ENCODE measurements at regions not wholly inside any gene's neighbourhood (a gene's known extent, or its start where the extent isn't known, plus 50 kb on each side); places are given as distances from the start of the nearest gene placed in this dataset.

GRCh38 chr11:129324533-129325175 lies 51.0 kb upstream of the BARX2 start:
- DNase-seq: no peak

DNA sequence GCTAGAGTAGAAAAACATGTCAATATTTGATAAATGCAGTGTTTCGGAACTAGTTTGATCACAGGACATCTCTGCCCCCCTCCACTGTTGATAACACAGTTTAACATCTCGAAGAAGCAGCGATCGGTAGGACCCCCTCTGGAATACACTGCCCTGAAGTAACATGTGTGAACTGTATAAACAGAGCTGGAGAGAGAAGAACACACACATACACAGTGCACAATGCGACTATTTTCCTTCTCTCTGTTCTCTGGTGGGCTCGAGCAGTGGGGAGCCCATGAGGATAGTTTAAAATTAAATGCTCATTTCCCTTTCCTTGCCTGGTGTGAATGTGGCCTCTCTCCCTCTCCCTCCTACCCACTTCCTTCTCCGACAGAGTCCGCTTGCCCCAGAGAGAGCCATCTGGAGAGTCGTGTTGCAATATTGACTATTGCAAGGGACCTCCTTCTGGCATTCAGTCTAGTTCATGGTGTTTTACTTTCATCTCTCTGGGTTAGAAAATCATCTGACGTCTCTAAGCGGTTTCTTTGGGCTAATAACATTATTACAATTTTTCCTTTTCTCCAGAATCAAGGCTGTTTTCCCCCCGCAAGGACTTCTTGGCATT lies 51.6 kb upstream of the BARX2 start:
- no peak for DNase-seq

GRCh38 chr11:129322941-129323340 lies 52.7 kb upstream of the BARX2 start:
- no peak for DNase-seq

DNA sequence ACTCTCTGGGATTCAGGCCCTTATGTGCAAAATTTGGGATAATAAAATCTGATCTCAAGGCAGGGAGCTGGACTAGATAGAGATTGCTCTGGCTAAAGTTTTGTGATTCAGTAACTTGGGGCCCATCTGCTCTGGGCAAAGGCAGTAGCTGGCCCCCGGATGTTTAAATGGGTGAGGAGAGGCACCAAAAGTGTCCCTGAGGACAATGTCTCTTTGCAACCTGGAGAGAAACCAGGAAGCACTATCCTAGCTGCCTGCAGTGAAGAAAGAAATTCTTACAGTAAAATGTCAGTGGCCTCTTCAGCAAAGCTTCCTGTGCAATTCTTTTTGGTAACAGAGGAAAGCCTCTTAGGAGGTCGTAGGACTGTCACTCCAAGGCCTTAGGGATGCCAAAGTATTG lies 54.6 kb upstream of the BARX2 start:
- DNase-seq: no peak

DNA sequence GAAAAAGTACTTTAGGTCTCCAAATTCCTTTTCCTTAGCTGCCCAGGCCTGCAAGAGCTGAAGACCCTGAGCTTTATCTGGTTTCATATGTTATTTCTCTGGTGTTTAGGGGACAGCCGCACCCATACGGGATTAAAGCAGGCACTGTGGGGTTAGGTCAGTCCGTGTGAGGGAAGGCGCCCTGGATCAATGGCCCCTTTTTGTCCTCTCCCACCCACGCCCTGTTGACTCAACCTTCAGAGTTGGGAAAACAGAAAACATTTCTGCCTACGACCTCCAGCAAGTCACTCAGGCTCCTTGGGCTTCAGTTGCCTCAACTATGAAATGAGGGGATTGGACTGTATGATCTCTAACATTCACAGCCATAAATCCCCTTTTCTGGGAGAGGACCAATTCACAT lies 55.2 kb upstream of the BARX2 start:
- no peak for DNase-seq

DNA sequence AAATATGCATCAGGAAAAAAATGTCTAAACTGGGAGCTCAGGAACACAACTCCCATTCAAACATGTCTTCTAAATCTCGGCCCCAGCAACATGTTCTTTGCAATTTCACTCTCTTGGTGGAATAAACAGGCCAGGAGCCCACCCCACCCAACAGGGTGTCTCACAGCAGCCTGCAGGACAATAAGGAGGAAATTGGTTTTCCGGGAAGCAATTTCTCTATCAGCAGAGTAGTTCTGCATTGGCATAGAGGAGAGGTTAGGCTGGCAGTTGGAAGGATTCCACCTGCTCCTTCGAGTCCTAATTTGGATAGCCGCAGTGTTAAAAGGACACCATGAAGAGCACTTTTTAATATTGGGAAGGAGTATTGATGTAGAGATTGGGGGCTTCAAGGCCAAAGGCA lies 55.9 kb upstream of the BARX2 start:
- no peak for DNase-seq

GRCh38 chr11:129319201-129319600 lies 56.4 kb upstream of the BARX2 start:
- no peak for DNase-seq

DNA sequence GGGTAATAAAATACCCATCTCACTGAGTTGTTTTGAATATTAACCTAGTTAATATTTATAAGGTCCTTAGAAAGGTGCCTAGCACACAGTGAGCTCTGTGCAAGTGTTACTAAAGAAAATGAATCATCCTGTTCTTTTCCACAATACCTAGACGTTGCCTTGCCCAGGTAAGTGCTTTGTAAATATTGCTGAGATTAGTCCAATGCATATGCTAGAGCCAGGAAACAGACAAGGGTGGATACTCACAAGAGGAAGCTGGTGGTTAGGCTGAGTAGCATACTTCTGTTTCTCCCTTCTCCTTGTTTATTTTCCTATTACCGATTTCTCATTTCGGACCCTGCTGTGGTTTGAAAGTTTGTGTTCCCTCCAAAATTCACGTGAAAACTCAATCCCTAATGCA lies 58.1 kb upstream of the BARX2 start:
- DNase-seq: no peak

DNA sequence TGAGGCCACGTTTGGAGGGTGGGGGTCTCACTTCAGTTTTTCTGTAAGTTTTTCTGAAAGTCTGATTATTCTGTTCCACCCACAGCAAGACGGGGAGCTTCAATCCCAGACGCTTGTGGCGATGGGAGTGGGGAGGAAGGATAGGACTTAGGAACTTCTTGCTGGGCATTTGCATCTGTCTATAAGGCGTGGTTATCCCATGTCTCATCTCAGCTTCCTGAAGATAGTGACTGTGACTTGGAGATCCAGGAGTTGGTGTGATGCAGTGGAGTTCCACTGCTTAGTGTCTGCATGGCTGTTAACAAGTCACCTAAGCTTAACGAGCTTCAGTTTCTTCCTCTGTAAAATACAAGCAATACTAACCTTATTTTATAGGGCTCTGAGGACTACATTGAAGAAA lies 58.9 kb upstream of the BARX2 start:
- DNase-seq: no peak

- DNase-seq: no peak
Measured at GRCh38 chr11:129315781-129316579, 59.7 kb upstream of the BARX2 start.

DNA sequence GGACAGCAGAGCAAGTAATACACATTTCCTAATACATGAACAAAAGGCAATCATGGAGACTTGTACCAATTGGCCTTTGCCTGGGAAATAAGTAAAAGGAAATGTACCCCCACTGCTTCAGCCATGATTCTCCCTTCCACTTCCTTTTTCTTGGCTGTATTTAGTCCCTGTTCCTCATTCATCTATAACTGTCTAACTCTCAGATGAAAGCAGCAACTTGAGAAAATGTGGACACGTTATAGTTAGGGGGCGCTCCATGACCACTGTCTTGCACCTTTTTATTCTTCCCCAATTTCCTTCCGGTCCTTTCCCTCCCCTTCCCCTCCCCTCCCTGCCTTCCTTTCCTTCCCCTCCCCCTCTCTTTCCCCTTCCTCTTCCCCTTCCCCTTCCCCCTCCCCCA lies 61.3 kb upstream of the BARX2 start:
- no peak for DNase-seq

DNA sequence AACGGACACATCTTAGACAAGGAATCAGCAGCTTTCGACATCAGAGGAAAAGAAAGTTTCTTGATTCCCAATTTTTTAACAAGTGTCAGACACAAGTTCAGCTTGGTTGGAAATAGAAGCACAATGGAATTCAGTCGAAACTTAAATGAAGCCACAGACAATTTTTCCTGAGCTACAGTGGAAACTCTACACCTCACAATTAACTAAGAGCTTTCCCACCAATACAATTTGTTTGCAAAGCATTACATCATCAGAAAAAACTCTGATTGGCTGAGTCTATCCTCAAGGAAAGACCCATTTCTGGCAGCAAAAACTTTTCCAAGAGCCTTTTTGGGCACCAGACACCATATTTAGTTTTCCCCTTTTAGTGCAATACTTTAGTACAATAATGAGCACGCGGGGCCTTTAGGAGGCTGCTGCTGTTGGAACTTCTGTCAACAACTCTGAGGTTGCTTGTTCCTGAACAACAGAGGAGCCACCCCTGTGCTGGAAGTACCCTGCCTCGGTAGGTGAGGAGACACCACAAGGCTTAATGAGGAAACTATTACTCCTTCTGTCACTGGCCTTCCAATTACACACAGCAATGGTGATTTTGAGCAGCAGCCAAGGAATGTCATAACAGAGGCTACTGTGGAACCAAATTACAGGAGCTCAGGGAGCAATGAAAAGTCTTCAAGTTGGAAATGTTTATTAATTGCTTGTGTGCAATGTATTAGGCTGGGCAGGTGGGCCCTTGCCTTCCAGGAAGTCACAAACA lies 61.9 kb upstream of the BARX2 start:
- no peak for DNase-seq

DNA sequence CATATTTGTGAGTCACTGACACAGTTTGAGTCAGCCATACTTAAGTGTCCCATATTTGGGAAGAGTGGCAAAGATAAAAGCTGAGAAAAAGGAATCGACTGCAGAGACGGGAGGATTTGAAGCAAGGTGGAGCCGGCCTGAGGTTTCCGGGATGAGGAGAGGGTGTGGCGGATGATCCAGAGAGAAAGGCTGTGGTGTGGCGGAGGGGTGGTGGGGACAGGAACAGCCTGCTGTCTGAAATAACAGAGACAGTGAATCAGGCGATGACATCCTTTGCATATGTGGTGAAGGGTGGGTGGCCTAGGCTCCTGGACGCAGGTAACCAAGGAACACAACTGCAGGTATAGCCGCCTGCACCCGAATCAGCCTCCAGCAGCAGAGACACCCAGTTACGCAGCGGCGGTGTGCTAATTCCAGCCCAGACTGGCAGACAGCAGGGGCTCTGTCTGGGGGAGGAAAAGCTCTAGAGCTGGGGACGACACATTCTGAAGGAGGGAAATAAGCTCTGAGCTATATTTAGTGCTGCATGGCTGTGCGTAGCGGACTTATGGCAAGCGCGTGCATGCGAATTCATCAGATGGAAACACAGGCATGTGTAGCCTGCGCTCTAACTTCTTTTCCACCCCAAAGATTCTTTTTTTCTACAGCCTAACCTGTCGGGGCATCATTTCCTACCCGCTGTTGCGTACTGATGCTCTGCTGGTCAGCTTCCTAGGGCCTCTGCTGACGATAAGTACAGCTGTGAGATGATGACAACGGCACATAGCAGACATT lies 62.7 kb upstream of the BARX2 start:
- DNase-seq: no peak

DNA sequence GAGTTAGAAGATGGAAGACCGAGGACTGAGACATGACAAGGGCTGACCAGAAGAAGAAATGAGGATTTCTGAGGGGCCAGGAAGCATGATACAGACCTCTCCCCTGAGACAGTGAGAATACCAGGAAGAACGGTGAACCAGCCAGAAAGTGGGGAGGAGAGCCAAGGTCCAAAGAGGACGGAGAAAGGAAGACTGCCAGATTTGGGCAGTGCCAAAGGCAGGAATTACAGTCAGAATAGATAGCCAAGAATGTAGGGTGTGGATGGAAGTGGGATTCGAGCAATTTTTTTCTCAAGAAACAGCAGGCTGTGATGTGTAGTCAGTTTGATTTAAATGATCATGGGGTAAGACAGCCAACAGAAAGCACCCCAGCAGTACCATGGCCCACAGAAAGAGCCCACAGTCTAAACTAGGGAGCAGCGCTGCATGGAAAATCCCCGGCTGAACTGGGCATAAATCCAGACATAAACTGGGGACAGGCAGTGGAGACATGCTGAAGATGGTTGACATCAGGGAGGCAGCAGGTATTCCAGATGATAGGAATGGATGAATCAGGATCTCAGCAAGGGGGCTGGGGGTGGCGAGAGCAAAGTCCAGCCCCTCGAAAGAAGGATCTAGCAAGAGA lies 67.3 kb upstream of the BARX2 start:
- no peak for DNase-seq

GRCh38 chr11:129307162-129307561 lies 68.5 kb upstream of the BARX2 start:
- no peak for DNase-seq

- DNase-seq: no peak
Measured at GRCh38 chr11:129302386-129303101, 73.1 kb upstream of the BARX2 start.

- no peak for DNase-seq
Measured at GRCh38 chr11:129300099-129300498, 75.5 kb upstream of the BARX2 start.

- DNase-seq: no peak
Measured at GRCh38 chr11:129298988-129299387, 76.7 kb upstream of the BARX2 start.

- no peak for DNase-seq
Measured at GRCh38 chr11:129295746-129296145, 79.9 kb upstream of the BARX2 start.

- DNase-seq: no peak
Measured at GRCh38 chr11:129292771-129293170, 82.9 kb upstream of the BARX2 start.

GRCh38 chr11:129292092-129292491 lies 83.6 kb upstream of the BARX2 start:
- no peak for DNase-seq
